Glomerular visceral epithelial cell (primary cell): ENCODE measurements at regions not wholly inside any gene's neighbourhood (a gene's known extent, or its start where the extent isn't known, plus 50 kb on each side); places are given as distances from the start of the nearest gene placed in this dataset.
A peak's percentile ranks its signal among the peaks of the same experiment; 100 is the strongest.
"Not testable (repeated sequence)": the region's sequence is repeated elsewhere in the genome, so short reads cannot be mapped to it uniquely, and the experiment has no call there.

Experiments
- DNase-seq: peaks from one replicate; pipeline ENCODE4 v3.0.0-alpha.2; 2016; ENCODE audit errors: extremely low spot score

DNA sequence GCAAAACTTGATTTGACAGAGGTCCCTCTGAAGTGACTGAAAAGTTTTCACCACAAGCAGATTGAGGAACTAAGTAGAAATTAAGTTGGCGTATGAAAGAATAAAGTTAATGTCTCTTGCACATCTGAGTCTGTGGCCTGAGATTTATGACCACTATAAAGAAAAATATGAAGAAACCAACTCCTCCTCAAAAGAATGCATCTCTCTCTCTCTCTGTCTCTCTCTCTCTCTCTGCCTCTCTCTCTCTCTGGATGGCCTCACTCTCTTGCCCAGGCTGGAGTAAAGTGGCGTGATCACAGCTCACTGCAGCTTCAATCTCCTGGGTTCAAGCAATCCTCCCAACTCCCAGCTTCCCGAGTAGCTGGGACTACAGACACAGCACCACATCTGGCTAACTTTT is 55.2 kb downstream of the RPL22L1 start:
- DNase-seq: no peak

- DNase-seq: no peak
Observed at GRCh38 chr3:170813266-170813665, 56.7 kb downstream of the RPL22L1 start.

DNA sequence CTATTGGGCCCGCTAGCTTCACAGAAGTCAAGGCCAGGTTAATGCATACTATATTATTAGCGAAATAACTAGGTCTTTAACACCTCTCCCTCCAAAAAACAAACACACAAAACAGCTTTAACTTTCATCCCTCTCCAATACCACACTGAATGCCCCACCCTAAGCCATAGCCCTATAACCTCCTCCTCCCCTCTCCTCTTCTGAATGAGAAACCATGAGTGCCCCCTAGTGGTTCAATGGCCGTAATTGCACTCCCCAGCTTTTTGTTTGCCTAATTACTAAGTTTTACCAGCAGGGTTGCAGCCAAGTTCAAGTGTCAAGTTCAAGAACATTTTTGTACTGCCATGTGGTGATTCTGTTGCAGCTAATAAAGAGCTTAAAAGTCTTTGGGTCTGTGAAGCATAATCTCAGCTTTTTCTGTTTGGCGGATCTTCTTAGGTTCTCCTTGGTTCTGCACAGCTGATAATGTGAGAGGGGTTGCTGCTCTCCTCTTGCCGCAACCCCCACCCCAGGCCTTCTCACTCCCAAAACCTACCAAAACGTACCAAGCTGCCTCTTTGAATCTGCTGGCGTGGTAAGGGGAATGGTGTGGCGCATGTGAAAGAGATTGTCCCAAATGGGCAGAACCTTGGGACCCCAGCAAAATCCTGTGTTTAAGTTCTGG is 57.9 kb downstream of the RPL22L1 start:
- DNase-seq: peak; percentile 79

DNA sequence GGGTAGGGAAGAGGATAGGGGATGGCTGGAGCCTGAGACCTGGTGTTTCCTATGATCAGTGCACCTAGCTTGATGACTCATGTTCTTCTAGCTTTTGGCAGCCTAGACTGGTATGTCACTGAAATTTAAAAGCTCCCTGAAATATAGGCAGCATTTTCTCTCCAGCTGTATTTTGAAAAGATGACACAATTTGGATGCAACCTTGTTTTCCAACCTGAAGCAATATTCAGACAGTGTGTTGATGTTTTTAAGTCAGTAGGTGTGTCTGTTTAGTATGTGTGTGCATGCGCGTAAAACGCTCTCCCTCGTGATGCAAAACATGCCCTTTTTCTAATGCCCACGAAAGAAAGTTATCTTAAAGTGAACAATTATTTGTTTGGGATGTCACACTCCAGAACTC is 58.5 kb downstream of the RPL22L1 start:
- peak; percentile 40 for DNase-seq

DNA sequence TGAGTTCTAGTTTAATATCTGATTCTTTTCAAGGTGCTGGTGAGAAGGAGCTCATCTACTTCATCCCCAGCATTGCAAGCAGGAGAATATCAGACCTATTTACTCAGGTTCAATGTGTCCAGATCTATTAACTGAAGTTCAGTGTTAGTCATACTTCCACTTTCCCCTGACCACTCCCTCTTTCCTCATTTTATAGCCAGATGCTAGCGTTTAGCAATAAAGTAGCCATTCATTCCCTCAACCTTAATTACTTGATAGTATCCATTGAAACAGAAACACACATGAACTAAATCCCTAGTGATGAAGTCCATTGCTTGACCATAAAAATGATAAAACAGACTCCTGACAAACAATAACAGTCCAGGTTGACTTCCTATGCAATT is 60.0 kb downstream of the RPL22L1 start:
- peak; percentile 29 for DNase-seq

- DNase-seq: peak; percentile 85
Observed at GRCh38 chr3:170809007-170809974, 60.7 kb downstream of the RPL22L1 start.

DNA sequence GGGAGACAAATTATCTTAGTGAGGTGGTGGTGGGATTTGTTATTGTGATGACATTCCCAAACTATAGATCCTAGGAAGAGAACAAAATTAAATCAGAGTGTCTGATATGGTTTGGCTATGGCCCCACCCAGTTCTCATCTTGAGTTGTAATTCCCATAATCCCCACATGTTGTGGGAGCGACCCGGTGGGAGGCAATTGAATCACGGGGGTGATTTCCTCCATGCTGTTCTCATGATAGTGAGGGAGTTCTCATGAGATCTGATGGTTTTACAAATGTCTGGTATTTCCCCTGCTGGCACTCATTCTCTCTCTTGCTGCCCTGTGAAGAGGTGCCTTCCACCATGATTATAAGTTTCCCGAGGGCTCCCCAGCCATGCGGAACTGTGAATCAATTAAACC is 62.0 kb downstream of the RPL22L1 start:
- DNase-seq: no peak

- no peak for DNase-seq
Observed at GRCh38 chr3:170806676-170807075, 63.3 kb downstream of the RPL22L1 start.

DNA sequence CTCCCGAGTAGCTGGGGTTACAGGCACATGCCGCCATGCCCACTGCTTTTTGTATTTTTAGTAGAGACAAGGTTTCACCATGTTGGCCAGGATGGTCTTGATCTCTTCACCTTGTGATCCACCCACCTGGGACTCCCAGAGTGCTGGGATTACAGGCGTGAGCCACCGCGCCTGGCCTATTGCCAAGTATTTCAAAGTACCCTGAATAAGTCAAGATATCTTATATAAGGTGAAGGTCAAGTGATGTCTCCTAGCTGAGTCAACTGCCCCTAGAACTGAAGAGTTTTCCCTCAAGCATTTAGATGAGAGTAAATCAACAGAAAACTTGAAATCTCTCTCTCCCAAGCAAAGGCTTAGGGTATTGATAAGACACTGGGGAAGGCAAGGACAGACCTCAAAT is 63.9 kb downstream of the RPL22L1 start:
- no peak for DNase-seq

DNA sequence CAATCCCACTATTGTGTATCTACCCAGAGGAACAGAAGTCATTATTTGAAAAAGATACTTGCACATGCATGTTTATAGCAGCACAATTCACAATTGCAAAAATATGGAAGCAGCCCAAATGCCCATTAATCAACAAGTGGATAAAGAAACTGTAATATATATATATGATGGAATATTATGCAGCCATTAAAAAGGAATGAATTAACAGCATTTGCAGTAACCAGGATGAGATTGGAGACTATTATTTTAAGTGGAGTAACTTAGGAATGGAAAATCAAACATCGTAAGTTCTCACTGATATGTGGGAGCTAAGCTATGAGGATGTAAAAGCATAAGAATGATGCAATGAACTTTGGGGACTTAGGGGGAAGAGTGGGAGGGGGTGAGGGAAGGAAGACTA is 64.7 kb downstream of the RPL22L1 start:
- not testable (repeated sequence) for DNase-seq

GRCh38 chr3:170804634-170805033 is 65.4 kb downstream of the RPL22L1 start:
- DNase-seq: not testable (repeated sequence)

DNA sequence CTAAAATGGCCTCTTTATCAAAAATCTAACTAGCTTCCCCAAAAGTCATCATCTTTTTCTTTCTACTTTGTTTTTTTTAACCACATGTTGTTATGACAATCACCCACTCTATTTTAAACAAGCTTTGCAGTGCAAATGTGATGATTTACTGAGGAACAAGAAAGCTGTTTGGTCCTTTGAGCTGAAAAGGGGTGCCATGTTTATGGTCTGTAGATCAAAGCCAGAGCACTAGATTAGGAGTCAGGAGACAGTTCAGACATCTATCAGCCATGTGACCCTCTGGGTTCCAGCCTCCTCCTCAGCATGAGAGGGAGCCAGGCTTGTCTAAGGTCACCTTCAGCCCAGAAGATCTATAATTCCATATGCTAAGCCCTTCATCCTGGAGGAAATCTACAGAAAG is 65.9 kb downstream of the RPL22L1 start:
- no peak for DNase-seq

GRCh38 chr3:170802164-170803151 is 67.5 kb downstream of the RPL22L1 start:
- DNase-seq: peak; percentile 92

DNA sequence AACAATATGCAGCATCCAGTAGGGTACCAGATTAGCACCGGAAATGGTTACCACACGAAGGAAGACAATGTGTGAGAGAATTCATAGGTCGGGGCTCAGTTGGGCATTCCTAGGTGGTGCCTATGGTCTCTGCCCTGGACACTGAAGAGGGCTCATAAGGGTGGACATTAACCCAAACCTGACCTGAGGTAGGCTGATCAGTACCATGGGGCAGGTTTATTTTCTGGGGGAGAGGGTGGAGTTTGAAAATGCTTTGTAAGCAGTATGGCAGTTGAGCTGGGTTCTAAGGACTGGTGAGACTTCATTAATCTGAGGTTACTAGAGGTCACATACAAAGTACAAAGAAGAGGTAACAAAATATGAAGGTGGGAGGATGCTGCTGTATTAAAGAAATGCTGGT is 68.4 kb downstream of the RPL22L1 start:
- no peak for DNase-seq

GRCh38 chr3:170800275-170800674 is 69.7 kb downstream of the RPL22L1 start:
- DNase-seq: not testable (repeated sequence)

- DNase-seq: no peak
Observed at GRCh38 chr3:170799009-170799408, 71.0 kb downstream of the RPL22L1 start.

- DNase-seq: no peak
Observed at GRCh38 chr3:170797685-170798084, 72.3 kb downstream of the RPL22L1 start.

DNA sequence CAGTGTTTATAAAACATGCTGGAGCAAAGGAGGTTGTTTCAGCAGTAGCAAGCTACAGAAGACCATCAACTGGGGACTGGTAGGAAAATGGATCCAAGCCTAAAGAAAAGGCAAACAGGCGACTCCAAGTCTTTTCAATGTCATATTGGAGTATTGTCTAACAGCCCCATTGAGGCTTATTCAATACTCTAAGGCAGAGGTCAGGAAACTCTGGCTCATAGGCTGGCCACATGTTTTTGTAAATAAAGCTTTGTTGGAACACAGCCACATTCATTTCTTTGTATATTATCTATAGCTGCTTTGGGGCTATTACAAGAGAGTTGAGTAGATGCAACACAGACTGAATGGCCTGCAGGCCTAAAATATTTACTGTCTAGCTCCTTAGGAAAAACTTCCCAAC is 77.5 kb downstream of the RPL22L1 start:
- no peak for DNase-seq

- no peak for DNase-seq
Observed at GRCh38 chr3:170790647-170791046, 79.3 kb downstream of the RPL22L1 start.

DNA sequence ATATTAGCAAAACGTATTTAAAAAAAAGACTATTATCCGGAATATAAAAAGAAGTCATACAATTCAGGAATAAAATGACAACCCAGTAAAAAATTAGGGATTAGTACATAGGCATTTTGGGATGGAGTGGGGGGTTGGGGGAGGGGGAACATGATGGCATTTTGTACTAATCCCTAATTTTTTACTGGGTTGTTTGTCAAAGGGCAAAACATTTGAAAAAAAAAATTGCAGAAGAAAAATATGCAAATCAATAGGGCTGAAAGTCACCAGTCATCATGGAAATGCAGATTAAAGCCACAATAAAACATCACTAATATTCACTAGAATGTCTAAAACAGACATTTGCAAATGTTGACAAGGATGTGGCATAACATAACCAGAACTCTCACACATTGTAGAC is 82.5 kb downstream of the RPL22L1 start:
- no peak for DNase-seq

- DNase-seq: no peak
Observed at GRCh38 chr3:170785454-170785853, 84.5 kb downstream of the RPL22L1 start.

DNA sequence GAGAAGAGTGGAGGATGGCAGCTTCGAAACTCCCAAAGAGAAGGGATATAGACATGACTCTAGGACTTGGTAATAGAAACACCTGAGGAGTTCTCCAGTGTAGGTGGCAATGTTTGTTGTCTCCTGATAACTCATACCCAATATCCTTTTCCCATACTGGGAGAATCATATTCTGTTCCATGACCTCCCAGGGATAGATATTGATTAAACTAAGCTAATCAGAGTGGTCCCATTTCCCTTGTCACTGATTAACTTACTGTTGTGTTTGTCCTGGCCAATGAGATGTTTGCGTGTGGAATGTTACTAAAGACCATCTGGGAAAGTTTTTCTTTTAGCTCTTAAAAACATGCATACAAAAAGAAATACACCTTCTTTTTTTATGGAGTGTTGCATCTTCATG is 85.6 kb downstream of the RPL22L1 start:
- DNase-seq: no peak
